ENCODE measurements at regions not wholly inside any gene's neighbourhood (a gene's known extent, or its start where the extent isn't known, plus 50 kb on each side); places are given as distances from the start of the nearest gene placed in this dataset.

DNA sequence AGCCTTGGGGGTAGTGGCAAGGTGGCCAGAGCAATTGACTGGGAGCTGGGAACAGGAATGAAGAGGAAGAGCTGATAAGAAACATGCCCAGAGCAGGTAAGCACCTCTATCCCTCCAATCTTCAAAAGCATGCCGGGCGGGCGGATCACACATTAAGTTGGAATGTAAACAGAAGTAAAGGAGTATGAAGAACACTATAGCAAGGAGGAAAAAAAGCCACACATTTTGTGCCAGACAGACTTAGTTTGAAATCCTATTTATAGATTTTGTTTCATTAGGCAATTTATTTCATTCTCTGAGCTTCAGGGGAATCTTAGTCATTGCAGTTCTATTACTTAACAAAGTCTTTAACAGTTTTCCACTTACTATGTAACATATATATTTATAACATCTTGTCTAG lies 173.9 kb upstream of the TNC start (continued):
- TF ChIP-seq, protein P1, sequence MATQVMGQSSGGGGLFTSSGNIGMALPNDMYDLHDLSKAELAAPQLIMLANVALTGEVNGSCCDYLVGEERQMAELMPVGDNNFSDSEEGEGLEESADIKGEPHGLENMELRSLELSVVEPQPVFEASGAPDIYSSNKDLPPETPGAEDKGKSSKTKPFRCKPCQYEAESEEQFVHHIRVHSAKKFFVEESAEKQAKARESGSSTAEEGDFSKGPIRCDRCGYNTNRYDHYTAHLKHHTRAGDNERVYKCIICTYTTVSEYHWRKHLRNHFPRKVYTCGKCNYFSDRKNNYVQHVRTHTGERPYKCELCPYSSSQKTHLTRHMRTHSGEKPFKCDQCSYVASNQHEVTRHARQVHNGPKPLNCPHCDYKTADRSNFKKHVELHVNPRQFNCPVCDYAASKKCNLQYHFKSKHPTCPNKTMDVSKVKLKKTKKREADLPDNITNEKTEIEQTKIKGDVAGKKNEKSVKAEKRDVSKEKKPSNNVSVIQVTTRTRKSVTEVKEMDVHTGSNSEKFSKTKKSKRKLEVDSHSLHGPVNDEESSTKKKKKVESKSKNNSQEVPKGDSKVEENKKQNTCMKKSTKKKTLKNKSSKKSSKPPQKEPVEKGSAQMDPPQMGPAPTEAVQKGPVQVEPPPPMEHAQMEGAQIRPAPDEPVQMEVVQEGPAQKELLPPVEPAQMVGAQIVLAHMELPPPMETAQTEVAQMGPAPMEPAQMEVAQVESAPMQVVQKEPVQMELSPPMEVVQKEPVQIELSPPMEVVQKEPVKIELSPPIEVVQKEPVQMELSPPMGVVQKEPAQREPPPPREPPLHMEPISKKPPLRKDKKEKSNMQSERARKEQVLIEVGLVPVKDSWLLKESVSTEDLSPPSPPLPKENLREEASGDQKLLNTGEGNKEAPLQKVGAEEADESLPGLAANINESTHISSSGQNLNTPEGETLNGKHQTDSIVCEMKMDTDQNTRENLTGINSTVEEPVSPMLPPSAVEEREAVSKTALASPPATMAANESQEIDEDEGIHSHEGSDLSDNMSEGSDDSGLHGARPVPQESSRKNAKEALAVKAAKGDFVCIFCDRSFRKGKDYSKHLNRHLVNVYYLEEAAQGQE (IDR thresholded peaks at IDR 0.05; ENCODE audit: low read depth, low read length): no peak
- TF ChIP-seq TCF12 (IDR thresholded peaks at IDR 0.05) (no peak), GABPA (IDR thresholded peaks at IDR 0.05; ENCODE audit: low read depth) (no peak), SMC3 (IDR thresholded peaks at IDR 0.05; ENCODE audit: low read depth, low read length) (no peak), NRF1 (IDR thresholded peaks at IDR 0.05; ENCODE audit: low read depth, low read length) (no peak), RFX5 (IDR thresholded peaks at IDR 0.05; ENCODE audit: low read length) (no peak), TEAD4 (IDR thresholded peaks at IDR 0.05; ENCODE audit: borderline replicate concordance, insufficient read depth) (no peak)
- TF ChIP-seq, protein P2, sequence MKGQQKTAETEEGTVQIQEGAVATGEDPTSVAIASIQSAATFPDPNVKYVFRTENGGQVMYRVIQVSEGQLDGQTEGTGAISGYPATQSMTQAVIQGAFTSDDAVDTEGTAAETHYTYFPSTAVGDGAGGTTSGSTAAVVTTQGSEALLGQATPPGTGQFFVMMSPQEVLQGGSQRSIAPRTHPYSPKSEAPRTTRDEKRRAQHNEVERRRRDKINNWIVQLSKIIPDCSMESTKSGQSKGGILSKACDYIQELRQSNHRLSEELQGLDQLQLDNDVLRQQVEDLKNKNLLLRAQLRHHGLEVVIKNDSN (IDR thresholded peaks at IDR 0.05; ENCODE audit: borderline replicate concordance, low read depth): no peak

DNA sequence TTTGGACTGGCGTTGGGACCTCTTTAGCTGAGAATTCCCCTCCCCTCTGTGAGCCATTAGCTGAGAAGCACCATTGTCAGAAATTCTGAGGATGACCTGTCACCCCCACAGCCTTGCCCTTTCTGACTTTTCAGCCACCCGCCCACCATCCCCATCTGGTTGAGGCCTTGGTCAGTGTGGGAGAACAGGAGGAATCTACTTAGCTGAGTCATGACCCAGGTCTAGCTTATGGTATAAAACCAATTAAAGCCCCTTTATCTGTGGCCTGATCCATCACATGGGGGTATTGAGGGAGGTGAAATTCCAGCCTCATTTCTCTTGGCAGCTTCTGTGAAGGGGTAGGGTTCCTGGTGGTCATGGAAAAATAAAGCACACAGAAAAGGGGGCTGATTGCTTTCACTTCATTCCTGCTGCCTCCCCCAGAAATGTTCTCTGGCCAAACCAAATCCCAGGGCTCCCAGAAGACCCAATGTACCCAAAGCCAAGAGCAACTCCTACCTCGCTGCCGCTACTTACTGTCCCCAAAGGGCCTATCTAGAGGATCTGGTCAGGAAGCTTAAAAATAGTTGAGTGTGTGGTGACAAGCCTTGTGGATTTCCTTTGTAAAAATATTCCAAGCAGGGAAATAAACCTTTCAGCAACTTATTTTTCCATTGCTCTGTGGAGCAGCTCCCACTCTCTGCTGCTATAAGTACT lies 174.8 kb upstream of the TNC start:
- peak; percentile 22; the same call in 1 of the 2 replicates for TF ChIP-seq TCF12 (IDR thresholded peaks at IDR 0.05)
- no peak for TF ChIP-seq SIN3A (IDR thresholded peaks at IDR 0.05; ENCODE audit: borderline replicate concordance, low read depth, low read length)
- TF ChIP-seq MXI1 (IDR thresholded peaks at IDR 0.05; ENCODE audit: low read depth, low read length): no peak
- TF ChIP-seq, protein P3, sequence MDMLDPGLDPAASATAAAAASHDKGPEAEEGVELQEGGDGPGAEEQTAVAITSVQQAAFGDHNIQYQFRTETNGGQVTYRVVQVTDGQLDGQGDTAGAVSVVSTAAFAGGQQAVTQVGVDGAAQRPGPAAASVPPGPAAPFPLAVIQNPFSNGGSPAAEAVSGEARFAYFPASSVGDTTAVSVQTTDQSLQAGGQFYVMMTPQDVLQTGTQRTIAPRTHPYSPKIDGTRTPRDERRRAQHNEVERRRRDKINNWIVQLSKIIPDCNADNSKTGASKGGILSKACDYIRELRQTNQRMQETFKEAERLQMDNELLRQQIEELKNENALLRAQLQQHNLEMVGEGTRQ (IDR thresholded peaks at IDR 0.05; ENCODE audit: borderline replicate concordance, low read depth, low read length): no peak
- TF ChIP-seq YY1 (IDR thresholded peaks at IDR 0.05; ENCODE audit: low read depth): no peak
- no peak for TF ChIP-seq RCOR1 (IDR thresholded peaks at IDR 0.05; ENCODE audit: low read length)
- no peak for TF ChIP-seq RAD21 (IDR thresholded peaks at IDR 0.05; ENCODE audit: low read length)
- ChIA-PET POLR2A (no interaction called here), CTCF (no interaction called here)
- H2AFZ ChIP-seq (ENCODE audit: low read depth): no peak overlapping the region
- peaks cover 0 to 5% of the 10 kb centered on the region in 2 experiments; a peak in 2 of 4 replicates for H3K4me1 ChIP-seq (ENCODE audit: control insufficient read depth in 1 of 2, insufficient read depth in 2 of 2, low read depth in 1 of 2, low read length in 1 of 2)
- DNase-seq: no peak
- H3K9me2 ChIP-seq: no peaks in the 10 kb centered on the region
- H3K9me3 ChIP-seq: no peaks in the 10 kb centered on the region
- H3K27me3 ChIP-seq (ENCODE audit: insufficient read depth): no peaks in the 10 kb centered on the region
- WGBS (ENCODE audit: low lambda C conversion rate): 93% methylated on average over 4 of the region's 4 CpGs
- H3K27ac ChIP-seq (ENCODE audit: low read depth in 2 of 2, low read length in 1 of 2): no peak overlapping the region
- no peaks in the 10 kb centered on the region for H3K79me2 ChIP-seq (ENCODE audit: insufficient read depth)
- 0 out of 2 replicates have a peak overlapping the region, but pooled peaks have one; percentile 1 for H3K4me2 ChIP-seq
- no peaks in the 10 kb centered on the region for H3K36me3 ChIP-seq (replicated peaks in 1 of 2; ENCODE audit: control insufficient read depth in 1 of 2, insufficient read depth in 2 of 2, low read length in 1 of 2)
- H3K9ac ChIP-seq: no peak overlapping the region
- no peak overlapping the region for H3K4me3 ChIP-seq (ENCODE audit: low read depth in 2 of 2, low read length in 1 of 2)
- no peaks in the 10 kb centered on the region for H4K20me1 ChIP-seq (ENCODE audit: insufficient read depth)
- peaks cover 7% of the 10 kb centered on the region for H3F3A ChIP-seq (replicated peaks; ENCODE audit: insufficient read depth)

Data from SK-N-SH (cell line).